Mesodermal cell (in vitro differentiated cells): ENCODE measurements at regions not wholly inside any gene's neighbourhood (a gene's known extent, or its start where the extent isn't known, plus 50 kb on each side); places are given as distances from the start of the nearest gene placed in this dataset.

Experiments used
- H3K27ac ChIP-seq: 2 replicates; pipeline ENCODE4 v1.7.0; 2013; ENCODE audit warnings: mild to moderate bottlenecking, low read depth, low read length, moderate library complexity; ENCODE audit not compliant: severe bottlenecking
- H3K36me3 ChIP-seq: 2 replicates; pipeline ENCODE4 v1.7.1; 2013; ENCODE audit warnings: mild to moderate bottlenecking, low read length, moderate library complexity; ENCODE audit not compliant: control insufficient read depth, insufficient read depth
- H3K4me1 ChIP-seq: one replicate; pipeline ENCODE4 v1.7.1; 2013; ENCODE audit warnings: mild to moderate bottlenecking, low read length; ENCODE audit not compliant: insufficient read depth, control insufficient read depth, poor library complexity, severe bottlenecking
- H3K4me3 ChIP-seq: 2 replicates; pipeline ENCODE4 v1.7.0; 2013; ENCODE audit warnings: low read length, control low read depth, mild to moderate bottlenecking; ENCODE audit not compliant: insufficient read depth, poor library complexity, severe bottlenecking; ENCODE audit errors: extremely low read depth
- H3K9me3 ChIP-seq: 2 replicates; pipeline ENCODE4 v1.7.1; 2013; ENCODE audit warnings: mild to moderate bottlenecking, low read length, moderate library complexity; ENCODE audit not compliant: control insufficient read depth
- WGBS, 2 experiments: methylation state at CpG; one replicate each; pipeline ENCODE4 v1.1.5; 2013; ENCODE audit warnings: missing lambda C conversion rate in 2 of 2; ENCODE audit not compliant: insufficient coverage in 2 of 2; 5-methylcytosine and 5-hydroxymethylcytosine counted together

- Histone ChIP-seq H3K9me3 (no peaks in the 10 kb centered on the region), H3K4me3 (no peak overlapping the region), H3K27ac (no peak overlapping the region), H3K4me1 (peaks cover 6% of the 10 kb centered on the region), H3K36me3 (no peaks in the 10 kb centered on the region)
- WGBS, 2 experiments = 86 to 91% methylated on average over 5 to 6 of the region's 7 CpGs
Measured at GRCh38 chr11:70616317-70616716, 218.0 kb downstream of the CTTN start.

GRCh38 chr11:70616938-70617654 lies 218.8 kb downstream of the CTTN start:
- Histone ChIP-seq H3K9me3 (no peaks in the 10 kb centered on the region), H3K27ac (no peak overlapping the region), H3K4me1 (peaks cover 3% of the 10 kb centered on the region), H3K36me3 (no peaks in the 10 kb centered on the region), H3K4me3 (no peak overlapping the region)
- WGBS, 2 experiments = 74 to 76% methylated on average over 12 of the region's 12 CpGs

GRCh38 chr11:70618431-70619101 lies 220.2 kb downstream of the CTTN start:
- WGBS, 2 experiments = 94% methylated on average over 20 to 22 of the region's 22 CpGs

GRCh38 chr11:70619591-70619990 lies 221.3 kb downstream of the CTTN start:
- H3K4me3 ChIP-seq = no peak overlapping the region
- no peak overlapping the region for H3K27ac ChIP-seq
- no peaks in the 10 kb centered on the region for H3K36me3 ChIP-seq
- WGBS, 2 experiments = 78 to 87% methylated on average over 2 to 5 of the region's 7 CpGs
- H3K9me3 ChIP-seq = no peaks in the 10 kb centered on the region
- H3K4me1 ChIP-seq = no peaks in the 10 kb centered on the region

More at GRCh38 chr11:70618431-70619101, 220.2 kb downstream of the CTTN start:
- H3K36me3 ChIP-seq = no peaks in the 10 kb centered on the region
- H3K4me1 ChIP-seq = no peaks in the 10 kb centered on the region
- H3K4me3 ChIP-seq = no peak overlapping the region
- no peak overlapping the region for H3K27ac ChIP-seq
- H3K9me3 ChIP-seq = no peaks in the 10 kb centered on the region

- no peak overlapping the region for H3K27ac ChIP-seq
- no peaks in the 10 kb centered on the region for H3K4me1 ChIP-seq
- no peaks in the 10 kb centered on the region for H3K36me3 ChIP-seq
- WGBS, 2 experiments = 86 to 94% methylated on average over 8 of the region's 12 CpGs
- no peaks in the 10 kb centered on the region for H3K9me3 ChIP-seq
- no peak overlapping the region for H3K4me3 ChIP-seq
Measured at GRCh38 chr11:70620510-70621184, 222.3 kb downstream of the CTTN start.

GRCh38 chr11:70621241-70621640 lies 222.9 kb downstream of the CTTN start:
- WGBS, 2 experiments = 93 to 94% methylated on average over 4 to 6 of the region's 6 CpGs
- H3K4me3 ChIP-seq = no peak overlapping the region
- H3K36me3 ChIP-seq = no peaks in the 10 kb centered on the region
- no peak overlapping the region for H3K27ac ChIP-seq
- H3K4me1 ChIP-seq = no peaks in the 10 kb centered on the region
- no peaks in the 10 kb centered on the region for H3K9me3 ChIP-seq

GRCh38 chr11:70622091-70622490 lies 223.8 kb downstream of the CTTN start:
- no peaks in the 10 kb centered on the region for H3K9me3 ChIP-seq
- WGBS, 2 experiments = 82 to 93% methylated on average over 6 to 9 of the region's 9 CpGs
- no peaks in the 10 kb centered on the region for H3K36me3 ChIP-seq

GRCh38 chr11:70623906-70624597 lies 225.7 kb downstream of the CTTN start:
- no peak overlapping the region for H3K4me3 ChIP-seq
- no peaks in the 10 kb centered on the region for H3K9me3 ChIP-seq
- H3K4me1 ChIP-seq = no peaks in the 10 kb centered on the region
- H3K36me3 ChIP-seq = no peaks in the 10 kb centered on the region
- WGBS, 2 experiments = 74 to 79% methylated on average over 2 to 3 of the region's 9 CpGs
- H3K27ac ChIP-seq = no peak overlapping the region

More at GRCh38 chr11:70622091-70622490, 223.8 kb downstream of the CTTN start:
- Histone ChIP-seq H3K4me3 (no peak overlapping the region), H3K4me1 (no peaks in the 10 kb centered on the region), H3K27ac (no peak overlapping the region)

GRCh38 chr11:70624598-70624993 lies 226.3 kb downstream of the CTTN start:
- H3K36me3 ChIP-seq = no peaks in the 10 kb centered on the region
- H3K27ac ChIP-seq = no peak overlapping the region
- H3K4me1 ChIP-seq = no peaks in the 10 kb centered on the region
- no peaks in the 10 kb centered on the region for H3K9me3 ChIP-seq
- WGBS, 2 experiments = 89 to 91% methylated on average over 7 to 10 of the region's 10 CpGs
- H3K4me3 ChIP-seq = no peak overlapping the region

GRCh38 chr11:70625051-70625450 lies 226.7 kb downstream of the CTTN start:
- Histone ChIP-seq H3K4me1 (no peaks in the 10 kb centered on the region), H3K4me3 (no peak overlapping the region), H3K36me3 (no peaks in the 10 kb centered on the region), H3K27ac (no peak overlapping the region), H3K9me3 (no peaks in the 10 kb centered on the region)
- 88 to 90% methylated on average over 6 to 7 of the region's 7 CpGs for WGBS, 2 experiments
